GM21390 (cell line): ENCODE measurements at regions not wholly inside any gene's neighbourhood (a gene's known extent, or its start where the extent isn't known, plus 50 kb on each side); places are given as distances from the start of the nearest gene placed in this dataset.

ENCODE experiments used
- ATAC-seq: cut with Tn5 transposase; IDR thresholded peaks from one replicate; pipeline ENCODE4 v1.9.1; 2021; ENCODE audit not compliant: unreplicated experiment

DNA sequence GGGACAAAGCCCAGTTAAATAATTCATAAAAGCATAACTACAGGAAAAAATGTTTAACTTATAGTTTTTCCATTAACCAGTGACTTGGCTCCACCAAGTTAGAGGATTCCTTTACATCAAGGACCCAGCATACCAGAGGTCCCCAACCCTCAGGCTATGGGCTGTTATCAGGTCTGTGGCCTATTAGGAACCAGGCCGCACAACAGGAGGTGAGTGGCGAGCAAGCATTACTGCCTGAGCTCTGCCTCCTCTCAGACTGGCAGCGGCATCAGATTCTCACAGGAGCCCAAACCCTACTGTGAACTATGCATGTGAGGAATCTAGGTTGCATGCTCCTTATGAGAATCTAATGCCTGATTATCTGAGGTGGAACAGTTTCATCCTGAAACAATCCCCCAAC lies 303.1 kb downstream of the ELAVL2 start:
- no peak for ATAC-seq

GRCh38 chr9:23524607-23525155 lies 301.4 kb downstream of the ELAVL2 start:
- ATAC-seq: no peak

DNA sequence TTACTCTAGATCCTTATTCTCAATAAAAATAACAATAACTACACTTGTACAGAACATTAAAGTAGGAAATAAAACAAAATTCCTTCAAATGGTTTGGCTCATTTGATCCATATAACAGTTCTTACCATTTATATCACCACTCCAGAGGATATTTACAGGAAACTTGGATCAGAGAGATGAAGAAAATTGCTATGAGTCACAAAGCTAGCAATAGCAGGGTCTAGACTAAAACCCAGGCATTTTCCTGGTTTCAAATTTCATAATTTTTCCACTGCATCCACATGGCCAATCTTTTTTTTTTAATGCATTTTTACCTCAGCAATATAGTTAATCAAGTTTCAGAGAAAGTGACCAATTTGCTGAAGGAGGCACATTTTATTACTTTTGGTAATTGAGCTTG lies 299.2 kb downstream of the ELAVL2 start:
- ATAC-seq: no peak

- ATAC-seq: no peak
These were observed 293.8 kb downstream of the ELAVL2 start for GRCh38 chr9:23532282-23532681.

GRCh38 chr9:23537192-23538066 lies 288.6 kb downstream of the ELAVL2 start:
- no peak for ATAC-seq

- no peak for ATAC-seq
These were observed 288.0 kb downstream of the ELAVL2 start for GRCh38 chr9:23538067-23538402.

DNA sequence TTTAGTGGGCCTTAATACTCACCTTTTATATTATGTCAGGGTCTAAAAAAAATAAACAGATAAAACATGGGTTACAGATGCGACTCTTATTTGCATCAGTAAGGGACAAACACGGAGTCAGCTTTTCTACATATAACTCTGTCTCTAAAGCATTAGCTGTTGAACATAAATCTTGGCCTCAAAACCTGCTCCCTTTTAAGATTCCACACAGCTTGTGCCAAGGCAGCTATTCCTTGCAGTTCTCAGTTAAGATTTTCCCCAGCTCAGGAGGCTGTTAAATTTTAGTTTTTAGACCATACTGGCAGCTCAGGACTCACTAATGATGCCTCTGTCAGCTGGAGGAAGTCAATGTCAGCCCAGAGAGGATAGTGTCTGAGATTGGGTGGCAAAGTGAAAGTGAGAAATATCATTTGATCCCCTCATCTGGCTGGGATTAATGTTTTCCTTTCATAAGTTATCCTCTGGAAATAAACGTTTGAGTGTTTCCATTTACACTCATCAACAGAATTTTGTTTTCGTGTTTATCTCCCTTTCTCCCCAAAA lies 287.5 kb downstream of the ELAVL2 start:
- no peak for ATAC-seq

GRCh38 chr9:23539311-23539710 lies 286.7 kb downstream of the ELAVL2 start:
- ATAC-seq: no peak

- no peak for ATAC-seq
These were observed 284.1 kb downstream of the ELAVL2 start for GRCh38 chr9:23541976-23542375.

GRCh38 chr9:23542438-23542837 lies 283.6 kb downstream of the ELAVL2 start:
- no peak for ATAC-seq

DNA sequence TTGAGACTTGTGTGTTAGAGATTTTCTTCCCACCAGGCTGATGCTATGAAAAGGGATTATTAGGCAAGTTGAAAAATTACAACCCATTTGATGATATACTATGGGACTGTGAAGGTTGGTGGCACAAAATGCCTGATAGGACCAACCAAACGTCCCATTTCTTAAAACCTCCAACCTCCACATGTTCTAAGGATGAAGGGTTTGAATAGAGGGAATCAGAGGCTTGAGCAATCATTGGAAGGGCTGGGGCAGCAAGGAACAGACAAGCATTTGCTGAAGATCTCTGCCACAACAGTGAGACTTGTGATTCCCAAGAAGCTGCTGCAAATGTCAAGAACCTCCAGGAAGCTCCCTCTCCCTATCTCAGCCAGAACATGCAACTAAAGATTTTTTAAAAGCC lies 283.1 kb downstream of the ELAVL2 start:
- ATAC-seq: no peak

DNA sequence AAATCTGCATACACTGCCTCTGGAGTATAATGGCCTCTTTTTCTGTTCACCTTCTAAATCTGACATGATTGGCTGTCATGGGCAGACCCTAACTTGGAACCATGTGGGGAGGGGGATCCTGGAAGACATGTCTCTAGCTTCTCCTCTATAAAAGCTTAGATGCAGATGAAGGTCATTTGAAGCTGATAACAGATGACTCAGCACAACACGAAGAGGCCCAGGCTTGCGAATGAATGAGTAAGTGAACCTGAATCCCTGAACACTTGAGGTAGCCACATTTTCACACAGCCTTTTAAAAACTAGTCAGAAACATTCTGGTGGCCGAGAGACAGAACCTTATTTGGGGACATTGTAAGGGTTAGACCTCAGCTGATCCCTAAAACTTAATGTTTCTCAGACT lies 282.6 kb downstream of the ELAVL2 start:
- no peak for ATAC-seq

DNA sequence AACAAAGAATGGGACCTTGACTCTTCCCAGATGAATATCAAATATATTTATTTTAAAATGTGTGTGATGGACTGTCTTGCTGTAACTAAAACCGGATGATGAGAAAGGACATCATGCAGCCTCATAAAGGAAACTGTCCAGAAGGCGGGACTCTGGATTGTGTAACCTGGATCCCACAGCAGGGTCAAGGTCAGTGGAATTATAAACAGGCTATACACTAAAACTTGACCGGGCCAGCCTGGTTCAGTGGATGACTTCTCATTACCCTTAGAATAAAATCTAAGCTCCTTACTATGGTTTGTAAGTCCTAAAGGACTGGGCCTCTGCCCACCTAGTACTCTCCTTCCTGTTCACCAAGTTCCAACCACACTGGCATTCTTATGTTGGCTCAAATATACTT lies 280.3 kb downstream of the ELAVL2 start:
- ATAC-seq: no peak

- ATAC-seq: no peak
These were observed 274.7 kb downstream of the ELAVL2 start for GRCh38 chr9:23551311-23551721.

DNA sequence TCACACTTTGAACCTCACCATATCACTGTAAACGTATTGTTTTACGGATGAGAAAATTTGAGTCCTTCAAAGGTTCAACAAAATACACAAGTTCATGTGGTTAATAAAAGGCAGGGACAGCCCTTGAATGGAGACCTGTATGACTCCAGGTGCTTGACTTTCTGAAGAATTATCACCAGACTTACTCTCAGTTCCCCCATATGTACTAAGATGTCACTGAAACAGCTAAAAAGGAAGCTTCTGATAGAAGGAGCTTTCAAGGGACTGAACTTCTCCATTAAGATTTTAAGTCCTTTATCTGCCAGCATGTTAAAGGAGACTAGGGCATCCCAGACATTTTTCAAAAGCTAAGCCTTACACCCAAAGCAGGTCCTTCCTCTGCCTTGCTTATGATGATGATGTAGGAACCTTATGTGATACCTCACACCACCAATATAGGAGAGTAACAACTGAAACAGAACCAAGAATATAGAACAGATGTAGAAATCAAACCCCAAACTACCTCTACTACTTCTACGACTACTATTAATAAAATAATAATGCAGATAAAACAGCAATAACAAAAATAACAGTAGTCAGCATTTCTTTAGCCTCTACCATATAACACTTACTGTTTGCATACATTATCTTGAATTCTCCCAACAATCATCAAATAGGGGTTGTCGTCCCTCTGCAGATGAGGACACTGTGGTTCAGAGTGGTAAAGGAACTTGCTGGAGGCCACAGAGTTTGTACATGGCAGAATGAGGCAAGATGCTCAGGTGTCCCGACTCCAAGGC lies 273.9 kb downstream of the ELAVL2 start:
- no peak for ATAC-seq

DNA sequence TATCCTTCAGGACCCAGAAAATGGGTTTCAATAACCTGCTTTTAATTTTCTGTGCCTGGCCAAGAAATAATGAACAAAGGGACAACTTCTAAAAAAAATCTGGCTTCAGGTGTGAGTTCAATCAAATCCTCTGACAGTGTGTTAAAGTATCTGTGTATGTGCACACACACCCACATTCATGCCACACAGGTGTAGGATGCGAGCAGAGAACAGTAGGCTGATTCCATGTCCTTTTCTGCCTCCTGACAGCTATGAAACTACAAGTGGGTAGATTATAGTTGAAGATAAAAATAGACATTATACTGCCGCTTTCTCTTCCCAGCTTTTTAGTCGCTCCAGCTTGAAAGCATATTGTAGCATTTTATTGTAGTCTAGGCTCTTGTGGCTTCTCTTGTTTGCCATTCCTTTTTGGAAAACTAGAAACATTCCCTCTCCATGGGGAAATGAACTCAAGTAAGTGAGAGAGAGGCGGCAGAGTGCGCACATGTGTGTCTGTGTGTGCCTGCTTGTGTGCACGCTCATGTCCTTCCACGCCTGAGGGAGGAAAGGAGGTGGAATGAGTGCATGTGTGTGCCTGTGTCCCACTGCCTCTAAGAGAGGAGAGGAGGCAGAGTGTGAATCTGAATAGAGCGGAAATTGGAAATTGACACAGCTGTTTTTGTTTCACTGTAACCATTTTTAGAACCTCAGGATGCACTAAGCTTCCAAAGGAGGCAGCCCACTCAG lies 273.0 kb downstream of the ELAVL2 start:
- ATAC-seq: no peak

DNA sequence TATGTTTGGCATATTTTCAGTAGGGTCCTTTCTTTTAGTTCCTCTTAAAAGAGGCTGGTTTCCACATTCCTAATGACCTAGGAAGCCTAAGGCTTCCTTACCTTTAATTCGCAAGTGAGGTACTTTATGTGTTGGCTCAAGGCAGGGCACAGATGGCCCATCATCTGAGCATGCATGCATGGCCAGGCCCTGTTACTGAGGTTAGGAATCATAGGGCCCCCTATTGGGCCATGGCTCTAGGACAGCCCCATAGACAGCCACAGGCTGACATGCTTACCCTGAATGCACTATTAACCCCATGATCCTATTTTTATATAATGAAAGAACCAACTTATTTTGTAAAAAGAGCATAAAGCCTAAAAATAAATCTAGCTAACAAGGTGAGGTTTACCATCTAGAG lies 271.4 kb downstream of the ELAVL2 start:
- ATAC-seq: no peak

- no peak for ATAC-seq
These were observed 270.2 kb downstream of the ELAVL2 start for GRCh38 chr9:23555851-23556250.

DNA sequence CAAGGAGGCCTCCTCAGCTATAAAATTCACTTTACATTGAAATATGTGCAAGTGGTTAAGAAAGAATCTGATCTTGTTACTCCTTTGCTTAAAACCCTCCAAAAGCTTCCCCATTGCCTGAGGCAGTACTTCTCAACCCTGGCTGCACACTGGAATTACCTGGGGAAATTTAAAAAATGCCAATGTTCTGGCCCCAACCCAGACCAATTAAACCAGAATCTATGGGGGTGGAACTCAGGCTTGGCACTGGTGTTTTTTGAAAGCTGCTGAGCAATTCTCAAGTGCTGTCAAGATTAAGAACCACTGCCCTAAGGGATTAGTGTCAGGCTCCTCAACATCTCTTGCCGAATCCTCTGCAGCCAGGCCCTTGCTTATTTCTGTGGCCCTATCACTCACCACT lies 269.6 kb downstream of the ELAVL2 start:
- ATAC-seq: no peak

GRCh38 chr9:23557689-23558088 lies 268.4 kb downstream of the ELAVL2 start:
- no peak for ATAC-seq

- ATAC-seq: no peak
These were observed 266.5 kb downstream of the ELAVL2 start for GRCh38 chr9:23559522-23559921.
